ENCODE measurements at regions not wholly inside any gene's neighbourhood (a gene's known extent, or its start where the extent isn't known, plus 50 kb on each side); places are given as distances from the start of the nearest gene placed in this dataset.

DNA sequence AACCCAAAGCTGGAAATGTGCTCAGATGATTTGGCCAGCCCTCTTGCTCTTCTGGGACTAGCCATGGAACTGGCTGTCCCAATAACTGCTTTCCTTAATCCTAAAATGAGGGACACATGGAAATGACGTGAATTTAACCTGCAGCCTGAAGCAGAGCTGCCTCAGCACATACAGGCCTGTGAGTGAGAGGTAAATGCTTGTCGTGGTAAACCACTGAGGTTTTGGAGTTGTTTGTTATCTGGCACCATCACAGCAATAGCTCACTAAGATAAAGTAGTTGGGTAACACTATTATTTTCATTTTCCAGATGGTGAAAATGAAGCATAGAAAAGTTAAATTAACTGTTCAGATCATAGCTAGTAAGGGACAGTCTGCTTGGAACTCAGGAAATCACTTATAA is 333.4 kb upstream of the CHD6 start:
- DNase-seq (ENCODE audit: low spot score) = no peak

DNA sequence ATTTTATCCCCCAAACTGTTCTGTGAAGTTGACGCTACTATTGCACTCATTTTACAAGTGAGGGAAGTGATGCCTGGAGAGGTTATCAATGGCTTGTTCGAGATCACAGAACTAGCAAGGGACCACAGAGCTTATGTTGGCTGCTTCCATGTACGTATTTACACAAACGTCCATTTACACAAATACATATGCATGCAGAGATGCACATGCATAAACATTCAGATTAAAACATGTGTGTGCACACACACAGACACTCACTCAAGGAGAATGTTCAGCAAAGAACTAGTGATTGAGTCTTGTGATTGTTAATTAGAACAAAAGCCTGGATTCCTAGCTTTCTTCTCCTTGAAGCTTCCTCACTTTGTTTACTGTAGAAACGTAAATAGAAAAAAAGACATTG is 321.5 kb upstream of the CHD6 start:
- DNase-seq (ENCODE audit: low spot score) = no peak

DNA sequence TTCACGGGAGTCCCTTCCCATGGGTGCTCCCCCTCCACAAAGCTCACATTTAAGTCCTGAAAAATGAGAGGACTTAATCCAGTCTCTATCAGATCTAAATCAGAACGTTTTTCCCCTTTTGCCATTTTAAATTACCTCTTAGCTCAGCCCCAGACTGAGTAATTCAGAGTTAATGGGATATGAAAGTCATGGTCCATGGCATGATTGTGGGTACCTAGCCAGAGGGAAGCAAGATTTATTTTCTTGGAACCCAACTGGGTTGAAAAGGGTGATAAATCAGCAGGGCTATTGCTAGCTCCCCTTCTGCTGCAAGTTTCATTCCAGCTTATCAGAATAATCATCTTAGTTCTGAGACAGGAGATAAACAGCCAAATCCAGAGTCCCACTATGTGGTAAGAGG is 320.2 kb upstream of the CHD6 start:
- DNase-seq (ENCODE audit: low spot score) = no peak

DNA sequence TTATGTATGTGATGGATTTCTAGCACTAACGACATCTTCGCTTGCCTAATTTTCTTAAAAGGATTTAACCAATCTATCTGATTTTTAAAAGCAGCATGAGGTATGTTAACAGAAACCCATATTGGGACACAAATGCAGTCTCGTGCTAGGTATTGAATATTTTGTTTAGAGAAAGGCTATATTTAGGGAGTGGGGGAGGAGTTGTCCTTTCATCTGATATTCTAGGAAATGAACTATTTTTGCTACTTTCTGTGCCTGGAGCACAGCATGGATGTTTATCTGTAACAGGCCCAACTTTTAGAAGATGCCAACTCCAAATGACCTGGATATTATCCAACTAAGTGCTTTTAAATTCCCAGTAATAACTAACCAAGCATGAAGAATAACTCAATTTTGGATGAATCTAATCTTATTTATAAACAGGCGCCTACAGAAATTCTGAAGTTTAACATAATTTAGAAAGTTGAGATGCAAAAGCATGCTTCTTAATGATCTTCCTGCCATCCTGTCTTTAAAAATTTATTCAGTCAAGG is 317.1 kb upstream of the CHD6 start:
- no peak for DNase-seq (ENCODE audit: low spot score)

DNA sequence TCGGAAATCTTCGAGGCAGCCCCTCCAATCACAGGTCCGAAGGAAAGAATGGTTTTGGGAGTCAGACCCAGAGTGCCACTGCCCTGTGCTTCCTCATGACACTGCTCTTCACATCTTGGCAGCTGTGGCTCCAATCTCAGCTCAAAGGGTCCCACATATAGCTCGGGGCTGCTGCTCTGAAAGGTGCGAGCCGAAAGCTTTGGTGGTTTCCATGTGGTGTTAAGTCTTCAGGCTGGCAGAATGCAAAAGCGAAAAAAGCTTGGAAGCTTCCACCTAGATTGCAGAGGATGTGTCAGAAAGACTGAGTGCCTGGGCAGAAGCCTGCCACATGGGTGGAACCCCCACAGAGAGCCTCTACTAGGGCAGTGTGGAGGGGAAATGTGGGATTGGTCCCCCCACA is 314.3 kb upstream of the CHD6 start:
- no peak for DNase-seq (ENCODE audit: low spot score)

DNA sequence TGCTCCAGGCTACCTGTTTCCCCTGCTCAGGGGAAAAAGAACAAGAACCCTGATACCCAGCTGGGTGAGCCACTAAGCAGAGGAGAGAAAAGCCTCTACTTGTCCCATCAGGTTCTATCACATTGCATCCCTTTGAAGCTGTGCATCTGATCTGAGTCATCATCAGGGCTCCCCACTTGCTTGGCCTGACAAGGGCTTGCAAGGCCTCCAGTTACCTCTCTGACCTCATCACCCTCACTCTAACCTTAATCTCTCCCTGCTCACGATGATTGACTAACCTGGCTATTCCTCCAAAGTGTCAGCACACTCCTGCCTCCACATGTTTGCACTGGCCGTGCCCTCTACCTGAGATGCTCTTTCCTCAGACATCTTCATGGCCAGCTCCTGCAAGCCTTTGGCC is 309.5 kb upstream of the CHD6 start:
- no peak for DNase-seq (ENCODE audit: low spot score)

DNA sequence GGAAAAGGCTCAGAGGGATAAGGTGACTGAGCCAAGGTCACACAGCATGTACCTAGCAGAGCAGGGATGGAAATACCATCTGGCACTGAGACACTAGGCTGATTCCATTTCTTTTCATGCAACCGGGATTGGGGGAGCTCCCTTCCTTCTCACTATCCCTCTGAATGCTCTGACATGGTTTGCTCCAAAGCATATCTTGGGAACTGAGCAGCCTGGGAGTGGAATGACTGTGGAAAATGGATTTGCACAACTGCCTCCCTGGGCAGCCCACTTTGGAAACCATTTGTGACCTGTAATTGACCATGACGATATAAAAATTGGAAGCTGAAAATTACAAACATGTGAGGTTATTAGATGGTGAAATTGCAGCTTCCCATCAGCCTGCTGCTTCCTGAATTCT is 309.0 kb upstream of the CHD6 start:
- no peak for DNase-seq (ENCODE audit: low spot score)

DNA sequence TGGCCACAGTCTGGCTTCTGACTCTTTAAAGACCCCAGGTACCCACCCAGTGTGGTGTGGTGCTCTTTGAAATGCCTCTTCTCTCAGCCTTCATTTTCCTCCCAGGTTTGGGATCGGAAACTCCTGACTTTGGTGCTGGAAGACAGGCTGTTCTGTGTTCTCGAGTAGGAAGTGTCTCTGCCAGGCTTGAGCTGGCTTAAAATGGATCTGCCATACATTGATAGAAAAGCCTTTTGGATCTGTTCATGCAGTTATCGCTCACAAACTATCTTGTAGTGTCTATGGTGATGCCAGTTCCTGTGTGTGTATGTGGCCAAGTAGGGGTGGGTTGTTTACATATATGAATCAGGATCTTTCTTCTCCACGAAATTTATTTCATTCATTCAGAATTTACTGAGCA is 307.3 kb upstream of the CHD6 start:
- no peak for DNase-seq (ENCODE audit: low spot score)

DNA sequence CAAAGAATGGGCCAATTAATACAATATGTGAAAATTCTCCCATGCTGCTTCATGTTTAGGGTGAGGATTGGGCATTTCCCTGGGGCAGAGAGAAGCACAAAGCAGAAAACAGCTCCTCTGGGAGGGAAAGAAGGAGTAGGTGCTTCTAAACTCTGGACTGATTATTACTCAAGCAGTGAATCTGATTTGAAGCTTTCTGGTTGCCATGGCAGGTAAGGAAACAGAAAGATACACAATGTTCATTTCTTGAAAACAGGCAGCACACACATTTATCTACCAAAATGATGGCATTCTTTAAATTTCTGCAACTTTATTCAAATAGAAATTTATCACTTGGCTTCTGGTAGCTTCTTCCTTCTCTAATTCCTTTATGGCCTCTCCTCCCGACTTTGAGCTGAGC is 305.4 kb upstream of the CHD6 start:
- DNase-seq (ENCODE audit: low spot score) = no peak

DNA sequence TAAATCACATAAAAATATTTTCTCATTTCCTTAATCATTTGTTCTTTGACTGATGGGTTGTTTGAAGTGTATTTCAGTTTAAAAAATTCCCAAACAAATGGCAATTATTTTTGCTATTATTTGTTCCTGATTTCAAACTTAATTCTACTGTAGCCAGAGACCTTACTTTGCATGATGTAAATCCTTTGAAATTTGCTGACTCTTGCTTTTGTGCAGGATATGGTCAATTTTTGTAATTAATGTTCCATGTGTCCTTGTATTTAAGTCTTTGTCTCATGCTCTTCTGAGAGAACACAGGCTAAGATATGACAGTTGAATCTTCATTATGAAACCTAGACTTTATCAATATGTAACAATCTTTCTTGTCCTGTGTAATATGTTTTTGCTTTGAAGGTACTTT is 295.0 kb upstream of the CHD6 start:
- no peak for DNase-seq (ENCODE audit: low spot score)

DNA sequence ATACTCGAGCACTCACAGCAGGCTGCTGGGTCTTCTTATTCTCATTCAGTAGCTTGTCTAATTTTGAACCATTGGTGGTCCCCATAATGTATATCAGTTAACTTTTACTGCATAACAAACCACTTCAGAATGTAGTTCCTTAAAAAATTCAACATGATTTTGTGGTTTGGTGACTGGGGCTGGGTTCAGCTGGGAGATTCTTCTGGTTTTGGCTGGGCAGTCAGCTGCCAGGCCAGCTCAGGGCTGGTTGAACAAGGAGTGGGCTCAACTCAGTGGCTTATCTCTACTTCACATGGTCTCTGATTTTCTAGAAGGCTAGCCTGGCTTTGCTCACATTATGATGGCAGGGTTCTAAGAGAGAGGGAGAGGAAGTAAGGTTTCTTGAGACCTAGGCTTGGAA is 292.4 kb upstream of the CHD6 start:
- DNase-seq (ENCODE audit: low spot score) = no peak

DNA sequence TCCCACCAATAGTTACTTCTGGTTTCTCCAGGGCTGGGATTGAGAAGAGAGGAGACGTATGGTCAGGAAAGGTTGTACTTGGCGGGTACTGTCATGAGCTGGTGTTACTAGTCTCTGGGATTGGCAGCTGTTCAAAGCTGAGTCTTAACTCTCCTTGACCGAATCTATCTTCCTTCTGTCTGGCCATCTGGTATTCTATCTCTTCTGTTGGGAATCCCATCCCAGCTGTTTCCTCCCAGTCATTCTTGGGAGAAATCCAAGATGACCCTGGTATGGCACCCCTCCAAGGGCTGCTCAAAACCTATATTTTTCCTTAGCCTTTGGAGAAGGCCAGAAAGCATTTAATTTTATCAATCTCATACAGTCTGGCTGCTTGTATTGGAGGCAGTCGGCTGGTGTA is 287.0 kb upstream of the CHD6 start:
- DNase-seq (ENCODE audit: low spot score) = no peak

DNA sequence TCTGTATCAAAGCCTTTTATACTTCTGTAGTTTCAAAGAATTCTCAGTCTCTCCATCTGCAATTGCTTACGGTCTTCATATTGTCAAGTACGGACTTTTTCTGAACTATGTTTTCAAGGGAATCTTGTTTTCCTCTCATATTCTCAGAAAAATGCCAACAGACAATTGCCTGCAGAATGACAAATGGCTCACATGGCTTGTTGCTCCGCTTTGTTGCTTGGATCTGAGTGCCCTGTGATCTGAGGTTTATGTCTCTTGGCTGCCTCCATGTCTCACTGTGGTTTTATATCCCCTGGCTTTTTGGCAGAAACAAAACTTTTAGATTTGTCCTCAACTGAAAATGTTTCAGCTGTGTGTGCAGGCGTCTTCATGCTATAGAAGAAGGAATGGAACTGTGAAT is 285.4 kb upstream of the CHD6 start:
- no peak for DNase-seq (ENCODE audit: low spot score)

DNA sequence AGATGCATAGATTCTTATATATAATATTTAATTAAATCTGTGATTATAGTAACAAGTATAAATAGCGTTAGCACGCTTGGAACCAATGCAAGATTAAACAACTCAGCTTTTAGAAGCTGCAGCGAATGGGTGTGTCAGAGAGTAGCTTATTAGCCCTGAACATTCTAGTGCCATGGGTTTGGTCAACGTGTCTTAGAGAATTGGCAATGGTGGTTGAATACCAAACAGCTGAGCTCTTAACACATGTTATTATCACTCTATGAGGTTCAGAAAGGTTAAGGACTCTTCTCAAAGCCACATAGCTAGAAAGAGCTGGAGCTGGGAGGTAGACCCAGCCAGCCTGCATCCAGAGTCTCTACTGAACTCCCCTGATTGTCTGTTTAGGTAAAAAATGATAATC is 284.2 kb upstream of the CHD6 start:
- DNase-seq (ENCODE audit: low spot score) = no peak

DNA sequence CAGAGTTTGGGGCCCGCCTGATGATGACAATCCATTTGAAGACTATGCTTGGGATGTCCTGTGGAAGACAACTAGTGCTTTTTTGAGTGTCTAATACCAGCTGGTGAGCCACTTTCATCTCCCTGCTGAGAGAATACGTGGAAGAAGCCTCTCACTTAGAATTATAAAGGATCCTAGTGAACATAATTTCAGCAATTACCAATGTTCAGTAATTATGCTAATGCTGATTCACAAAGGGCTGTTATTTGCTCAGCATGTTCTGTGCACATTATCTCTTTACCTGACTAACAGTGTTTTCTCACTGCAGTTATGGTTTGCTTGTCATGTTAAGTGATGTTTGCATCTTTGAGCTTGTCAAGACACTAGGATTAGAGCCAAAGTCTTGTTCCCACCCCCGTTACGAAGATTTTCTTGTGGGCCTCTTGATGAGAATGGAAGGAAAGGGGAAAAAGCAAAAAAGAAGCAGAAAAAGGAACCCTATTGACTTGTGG is 282.1 kb upstream of the CHD6 start:
- no peak for DNase-seq (ENCODE audit: low spot score)

DNA sequence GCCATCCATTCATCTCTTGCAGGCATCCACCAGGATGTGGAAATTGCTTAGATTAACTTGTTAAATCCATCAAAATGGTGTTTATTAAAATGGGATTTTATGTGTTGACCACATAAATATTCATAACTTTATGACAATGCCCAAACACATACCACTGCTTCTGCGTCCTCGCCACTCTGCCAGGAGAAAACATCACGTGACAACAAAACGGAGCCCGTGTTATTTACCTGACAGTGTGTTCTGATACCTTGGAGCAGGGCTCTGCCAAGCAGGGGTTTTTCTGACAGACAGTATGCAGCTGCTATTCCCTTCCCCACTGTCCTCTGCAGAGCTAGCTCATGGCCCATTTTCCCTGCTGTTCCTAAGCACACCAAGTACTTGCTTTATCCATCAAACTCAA is 279.5 kb upstream of the CHD6 start:
- DNase-seq (ENCODE audit: low spot score) = no peak

DNA sequence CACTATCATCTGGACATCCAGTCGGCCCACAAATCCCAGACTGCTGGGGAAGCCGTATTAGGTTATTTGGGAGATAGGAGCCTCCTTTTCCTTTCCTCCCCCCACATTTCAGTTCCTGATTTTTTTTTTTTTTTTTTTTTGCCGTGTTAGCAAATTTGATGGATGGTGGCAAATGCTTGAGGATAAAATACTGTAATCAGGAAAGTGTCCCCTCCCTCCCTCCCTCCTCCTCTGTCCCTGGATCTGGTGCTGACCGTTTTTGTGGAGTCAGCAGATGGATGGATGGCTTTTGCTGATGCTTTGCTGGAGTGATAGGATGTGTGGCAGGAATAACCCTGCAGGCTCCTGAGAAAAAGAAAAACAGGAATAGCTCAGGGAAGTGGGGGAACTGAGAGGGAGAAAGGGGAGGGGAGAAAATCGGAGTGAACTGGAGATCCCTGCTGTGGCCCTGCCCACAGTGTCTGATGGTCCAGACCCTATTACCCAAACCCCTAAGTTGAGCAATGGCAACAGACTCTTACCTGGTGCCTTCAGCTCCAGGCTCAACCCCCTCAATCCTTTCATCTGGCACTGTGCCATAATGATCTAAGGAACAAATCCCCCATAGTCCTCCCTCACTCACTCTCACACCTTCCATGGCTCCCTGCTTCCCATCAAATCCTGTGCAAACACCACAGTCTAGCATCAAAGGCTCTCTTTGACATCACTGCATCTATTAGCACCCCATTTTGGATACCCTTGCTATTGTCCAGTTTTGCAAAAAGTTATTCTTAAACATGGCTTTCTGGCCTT is 277.3 kb upstream of the CHD6 start:
- DNase-seq (ENCODE audit: low spot score) = no peak

DNA sequence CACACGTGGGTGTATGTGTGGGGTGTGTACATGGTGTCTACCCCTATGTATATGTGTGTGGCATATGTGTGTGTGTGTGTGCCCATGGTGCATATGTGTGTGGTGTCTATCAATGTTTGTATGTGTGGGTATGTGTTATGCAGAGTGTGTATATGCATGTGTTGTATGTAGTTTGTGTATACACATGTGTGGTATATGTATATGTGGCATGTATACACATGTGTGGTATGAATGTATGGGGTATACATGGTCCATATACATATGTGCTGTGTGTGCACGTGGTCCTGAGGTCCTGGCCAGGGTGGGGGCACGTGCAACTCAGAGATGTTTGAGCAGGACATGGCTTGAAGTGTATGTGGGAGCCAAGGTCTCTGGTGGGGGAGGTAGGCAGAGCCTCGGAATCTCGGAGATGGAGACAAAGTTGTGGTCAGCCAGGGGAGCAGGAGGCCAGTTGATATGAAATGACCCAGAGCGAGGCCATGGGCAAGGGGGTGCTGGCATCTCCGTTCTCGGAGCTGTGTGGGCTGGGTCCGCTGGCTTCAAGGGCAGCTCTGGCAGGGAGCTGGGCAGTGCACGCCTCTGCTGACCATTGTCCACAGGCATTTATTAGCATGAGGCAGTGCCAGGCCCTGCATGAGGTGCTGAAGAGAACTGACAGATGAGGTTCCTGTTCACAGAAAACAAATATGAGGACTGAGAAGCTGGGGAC is 276.2 kb upstream of the CHD6 start:
- no peak for DNase-seq (ENCODE audit: low spot score)

DNA sequence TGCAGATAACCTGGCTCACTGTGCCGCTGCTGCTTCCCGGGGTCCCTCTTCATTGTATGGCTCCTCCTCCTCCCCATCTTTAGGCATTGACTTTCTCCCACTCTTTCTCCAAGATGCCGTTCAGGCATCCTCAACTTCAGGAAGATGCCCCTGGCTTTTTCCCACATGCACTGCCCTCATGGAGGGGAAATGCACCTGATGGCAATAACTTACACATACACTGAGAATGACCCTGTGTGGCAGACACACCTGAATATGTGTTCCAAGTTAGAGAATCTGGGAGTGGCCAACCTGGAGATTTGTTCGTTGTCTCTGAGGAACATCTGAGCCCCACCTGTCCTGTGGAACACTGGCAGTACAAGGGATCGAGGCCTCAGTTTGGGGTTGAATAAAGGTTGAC is 273.9 kb upstream of the CHD6 start:
- DNase-seq (ENCODE audit: low spot score) = no peak

DNA sequence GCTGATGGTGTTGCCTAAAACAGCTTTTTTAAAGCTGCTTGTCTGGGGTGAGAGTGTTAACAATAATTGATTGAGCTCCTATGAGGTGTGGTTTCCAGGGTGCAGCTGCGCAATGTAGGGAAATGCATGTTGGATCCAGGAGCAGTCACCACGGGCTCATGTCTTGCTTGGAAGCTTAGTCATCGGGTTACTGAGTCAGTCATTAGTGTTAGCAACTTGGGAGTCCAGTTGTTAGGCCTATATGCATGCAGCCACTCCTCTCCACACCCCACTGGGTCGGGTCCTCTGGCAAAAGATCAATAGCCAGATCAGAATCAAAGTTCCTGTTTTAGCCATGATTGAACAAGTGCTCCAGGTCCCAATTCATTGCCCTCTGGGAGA is 271.7 kb upstream of the CHD6 start:
- no peak for DNase-seq (ENCODE audit: low spot score)

DNA sequence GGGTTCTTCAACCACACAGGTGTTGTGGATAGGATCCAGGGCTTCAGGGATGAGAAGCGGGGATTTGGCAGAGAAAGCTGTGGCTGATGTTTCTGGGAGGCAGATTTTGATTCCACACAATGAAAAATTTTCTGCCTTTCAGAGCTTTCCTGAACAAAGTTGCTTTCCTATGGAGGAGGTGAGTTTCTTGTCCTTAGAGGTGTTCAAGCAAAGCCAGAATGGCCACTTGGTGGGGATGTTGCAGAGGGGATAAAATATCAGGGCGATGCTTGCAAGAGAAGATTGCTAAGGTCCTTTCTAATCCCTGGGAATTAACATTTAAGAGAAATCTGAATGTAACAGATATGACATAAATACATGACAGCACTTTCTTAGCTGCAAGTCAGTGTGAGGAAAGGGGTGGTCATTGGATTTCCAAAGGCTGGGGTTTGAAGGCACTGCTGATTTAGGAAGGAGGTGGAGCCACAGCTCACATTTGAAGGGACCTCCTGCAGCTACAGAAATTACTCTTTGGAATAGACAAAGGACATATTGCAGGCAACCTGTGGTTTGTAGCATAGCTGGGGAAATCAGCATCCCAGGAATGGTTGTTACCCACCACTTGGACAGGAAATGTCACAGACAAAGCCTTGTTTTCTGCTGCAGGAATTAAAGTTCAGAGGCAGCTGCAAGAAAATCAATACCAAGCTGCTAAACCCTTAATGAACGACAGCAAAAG is 271.1 kb upstream of the CHD6 start:
- DNase-seq (ENCODE audit: low spot score) = no peak

DNA sequence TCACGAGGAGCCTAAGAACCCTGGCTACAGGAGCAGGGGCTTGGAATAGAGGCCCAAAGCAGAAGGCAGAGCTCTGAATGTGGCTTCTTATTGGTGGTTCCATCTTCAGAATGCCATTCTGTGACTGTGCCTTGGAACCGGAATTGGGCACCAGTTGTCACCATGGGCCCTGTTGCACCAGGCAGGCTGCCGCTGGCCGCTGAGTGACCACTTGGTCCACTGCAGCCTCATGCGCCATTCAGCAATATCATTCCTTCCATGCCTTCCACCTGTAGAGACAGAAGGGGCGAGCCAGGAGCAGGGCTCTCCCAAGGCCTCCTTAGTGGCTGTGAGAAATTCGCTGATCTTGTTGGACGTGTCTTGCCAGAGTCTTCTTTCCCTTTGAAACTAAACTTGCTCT is 270.3 kb upstream of the CHD6 start:
- no peak for DNase-seq (ENCODE audit: low spot score)

DNA sequence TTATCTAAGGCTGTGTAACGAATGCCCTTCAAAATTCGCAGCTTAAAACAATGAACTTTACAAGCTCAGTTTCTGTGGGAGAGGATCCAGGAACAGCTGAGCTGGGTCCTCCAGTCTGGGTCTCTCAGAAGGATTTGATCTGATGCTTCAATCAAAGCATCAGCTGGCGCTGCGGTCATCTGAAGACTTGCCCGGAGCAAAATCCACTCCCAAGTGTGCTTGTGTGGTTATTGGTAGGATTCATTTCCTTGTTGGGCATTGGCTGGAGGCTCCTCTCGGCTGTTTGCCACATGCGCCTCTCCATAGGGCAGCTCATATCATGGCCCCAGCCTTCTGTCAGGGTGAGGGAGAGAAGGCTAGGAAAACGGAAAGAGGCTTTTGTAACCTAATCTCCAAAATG is 269.3 kb upstream of the CHD6 start:
- DNase-seq (ENCODE audit: low spot score) = no peak
